GM23248 (cell line): ENCODE measurements at regions not wholly inside any gene's neighbourhood (a gene's known extent, or its start where the extent isn't known, plus 50 kb on each side); places are given as distances from the start of the nearest gene placed in this dataset.

Experiments used
- EZH2 ChIP-seq: fragments of 200-600 bp; sonication (generic); IDR thresholded peaks from 2 replicates; pipeline ENCODE4 v1.6.1; 2018; ENCODE audit warnings: antibody characterized with exemption, mild to moderate bottlenecking; ENCODE audit not compliant: insufficient read depth, poor library complexity, severe bottlenecking
- EZH2phosphoT487 ChIP-seq: fragments of 200-600 bp; sonication (generic); IDR thresholded peaks from 2 replicates; pipeline ENCODE4 v1.6.1; 2018; ENCODE audit warnings: antibody characterized with exemption, moderate library complexity, mild to moderate bottlenecking, low read depth; ENCODE audit not compliant: insufficient read depth

DNA sequence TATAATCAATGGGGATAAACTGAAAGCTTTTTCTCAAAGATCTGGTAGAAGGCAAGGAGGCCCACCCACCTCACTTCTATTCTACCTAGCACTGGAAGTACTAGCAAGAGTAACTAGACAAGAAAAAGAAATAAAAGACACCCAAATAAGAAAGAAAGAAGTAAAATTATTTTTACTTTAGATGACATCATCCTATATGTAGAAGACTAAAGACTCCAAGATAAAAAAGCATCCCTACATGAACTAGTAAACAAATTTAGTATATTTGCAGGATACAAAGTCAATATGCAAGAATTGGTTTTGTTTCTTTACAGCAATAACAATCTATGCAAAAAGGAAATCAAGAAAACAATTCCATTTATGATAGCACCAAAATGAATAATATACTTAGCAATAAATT is 201.5 kb upstream of the KIRREL3 start:
- TF ChIP-seq EZH2phosphoT487 (no peak), EZH2 (no peak)
